WTC11 (cell line): ENCODE measurements at regions not wholly inside any gene's neighbourhood (a gene's known extent, or its start where the extent isn't known, plus 50 kb on each side); places are given as distances from the start of the nearest gene placed in this dataset.

Experiments used
- ATAC-seq: fragments of 200-7000 bp; cut with Tn5 transposase; 2 replicates; pipeline ENCODE4 v1.10.0; 2021; ENCODE audit warnings: mild to moderate bottlenecking, moderate library complexity
- CTCF ChIA-PET: fragments of 300-600 bp; sonication (Branson Sonifier 250); formaldehyde crosslinking; loops from one replicate; lab custom pipeline; 2021; ENCODE audit warnings: antibody characterized with exemption; lab: Charles Lee
- POLR2A ChIA-PET: fragments of 350-600 bp; sonication (Branson Sonifier 250); formaldehyde crosslinking; loops from one replicate; lab custom pipeline; 2021; ENCODE audit warnings: antibody characterized with exemption; lab: Charles Lee
- DNase-seq: peaks from one replicate; pipeline ENCODE4 v3.0.0; 2021; ENCODE audit warnings: low spot score
- H3K27ac Mint-ChIP-seq: 2 replicates; pipeline ENCODE4 v1.8.0; 2021; ENCODE audit warnings: mixed read lengths
- H3K27me3 Mint-ChIP-seq: 2 replicates; pipeline ENCODE4 v1.8.0; 2021; ENCODE audit warnings: low read depth, mild to moderate bottlenecking, moderate library complexity, mixed read lengths
- H3K36me3 Mint-ChIP-seq: 2 replicates; pipeline ENCODE4 v1.8.0; 2021; ENCODE audit warnings: mixed read lengths
- H3K4me1 Mint-ChIP-seq: 2 replicates; pipeline ENCODE4 v1.8.0; 2022; ENCODE audit warnings: mixed read lengths
- H3K4me3 Mint-ChIP-seq: 2 replicates; pipeline ENCODE4 v1.8.0; 2021; ENCODE audit warnings: mild to moderate bottlenecking, moderate library complexity, mixed read lengths
- H3K9me3 Mint-ChIP-seq: 2 replicates; pipeline ENCODE4 v1.8.0; 2021; ENCODE audit warnings: mixed read lengths
- ATF1 ChIP-seq: sonication (generic); formaldehyde crosslinking; IDR thresholded peaks from 2 replicates; pipeline ENCODE4 v1.8.1; 2023; ENCODE audit warnings: mild to moderate bottlenecking, moderate library complexity, missing genetic modification reagents
- CREB1 ChIP-seq: sonication (generic); formaldehyde crosslinking; IDR thresholded peaks from 2 replicates; pipeline ENCODE4 v1.8.0; 2023; ENCODE audit warnings: mild to moderate bottlenecking, missing genetic modification reagents
- EMX1 ChIP-seq: fragments of 250-450 bp; sonication (Bioruptor Pico); IDR thresholded peaks from 2 replicates; pipeline ENCODE4 v1.8.0; 2021; ENCODE audit warnings: mild to moderate bottlenecking
- FOXK1 ChIP-seq: sonication (generic); formaldehyde crosslinking; IDR thresholded peaks from 2 replicates; pipeline ENCODE4 v1.8.0; 2022; ENCODE audit warnings: mild to moderate bottlenecking, moderate library complexity, missing genetic modification reagents
- FOXP1 ChIP-seq: sonication (generic); formaldehyde crosslinking; IDR thresholded peaks from 2 replicates; pipeline ENCODE4 v1.8.0; 2022; ENCODE audit warnings: missing genetic modification reagents, mild to moderate bottlenecking, moderate library complexity, borderline replicate concordance
- GABPB1 ChIP-seq: sonication (generic); formaldehyde crosslinking; IDR thresholded peaks from 2 replicates; pipeline ENCODE4 v1.8.1; 2023; ENCODE audit warnings: mild to moderate bottlenecking, missing genetic modification reagents
- GRHL2 ChIP-seq: fragments of 250-450 bp; sonication (Bioruptor Pico); IDR thresholded peaks from 2 replicates; pipeline ENCODE4 v1.8.0; 2022; ENCODE audit warnings: mild to moderate bottlenecking, moderate library complexity; ENCODE audit not compliant: insufficient replicate concordance, severe bottlenecking
- GTF2I ChIP-seq: fragments of 250-450 bp; sonication (Bioruptor Pico); conservative IDR thresholded peaks from 2 replicates; pipeline ENCODE4 v1.4.0; 2021; ENCODE audit warnings: mild to moderate bottlenecking
- KAT7 ChIP-seq: sonication (generic); formaldehyde crosslinking; IDR thresholded peaks from 2 replicates; pipeline ENCODE4 v1.8.1; 2023; ENCODE audit warnings: missing genetic modification reagents, mild to moderate bottlenecking, borderline replicate concordance
- RELA ChIP-seq: sonication (generic); formaldehyde crosslinking; IDR thresholded peaks from 2 replicates; pipeline ENCODE4 v1.8.1; 2022; ENCODE audit warnings: missing genetic modification reagents, mild to moderate bottlenecking, borderline replicate concordance
- TCF7 ChIP-seq: sonication (generic); formaldehyde crosslinking; IDR thresholded peaks from 2 replicates; pipeline ENCODE4 v1.8.0; 2022; ENCODE audit warnings: mild to moderate bottlenecking, low read depth, missing genetic modification reagents, moderate library complexity
- TEAD4 ChIP-seq: sonication (generic); formaldehyde crosslinking; IDR thresholded peaks from 2 replicates; pipeline ENCODE4 v1.8.0; 2022; ENCODE audit warnings: mild to moderate bottlenecking, missing genetic modification reagents
- ZBTB21 ChIP-seq: sonication (generic); formaldehyde crosslinking; IDR thresholded peaks from 2 replicates; pipeline ENCODE4 v1.8.1; 2023; ENCODE audit warnings: mild to moderate bottlenecking, missing genetic modification reagents, borderline replicate concordance
- ZNF121 ChIP-seq: sonication (generic); formaldehyde crosslinking; IDR thresholded peaks from 2 replicates; pipeline ENCODE4 v1.8.0; 2023; ENCODE audit warnings: missing genetic modification reagents
- ZNF671 ChIP-seq: fragments of 250-450 bp; sonication (Bioruptor Pico); IDR thresholded peaks from 2 replicates; pipeline ENCODE4 v1.8.0; 2021; ENCODE audit warnings: mild to moderate bottlenecking
- TF ChIP-seq, protein P1 (sequence below): fragments of 250-450 bp; sonication (Bioruptor Pico); IDR thresholded peaks from 2 replicates; pipeline ENCODE4 v1.9.0; 2021; ENCODE audit warnings: mild to moderate bottlenecking
- TF ChIP-seq, protein P2 (sequence below): sonication (generic); formaldehyde crosslinking; IDR thresholded peaks from 2 replicates; pipeline ENCODE4 v1.8.1; 2023; ENCODE audit warnings: mild to moderate bottlenecking, missing genetic modification reagents, borderline replicate concordance
- TF ChIP-seq, protein P3 (sequence below): sonication (generic); formaldehyde crosslinking; IDR thresholded peaks from 2 replicates; pipeline ENCODE4 v1.8.1; 2023; ENCODE audit warnings: mild to moderate bottlenecking, missing genetic modification reagents
- TF ChIP-seq, protein P4 (sequence below): sonication (generic); formaldehyde crosslinking; IDR thresholded peaks from 2 replicates; pipeline ENCODE4 v1.8.1; 2022; ENCODE audit warnings: missing genetic modification reagents, borderline replicate concordance
- TF ChIP-seq, protein P5 (sequence below): sonication (generic); formaldehyde crosslinking; conservative IDR thresholded peaks from 2 replicates; pipeline ENCODE4 v1.8.1; 2022; ENCODE audit warnings: mild to moderate bottlenecking, missing genetic modification reagents
- TF ChIP-seq, protein P6 (sequence below): sonication (generic); formaldehyde crosslinking; IDR thresholded peaks from 2 replicates; pipeline ENCODE4 v1.8.1; 2023; ENCODE audit warnings: mild to moderate bottlenecking, moderate library complexity, missing genetic modification reagents

DNA sequence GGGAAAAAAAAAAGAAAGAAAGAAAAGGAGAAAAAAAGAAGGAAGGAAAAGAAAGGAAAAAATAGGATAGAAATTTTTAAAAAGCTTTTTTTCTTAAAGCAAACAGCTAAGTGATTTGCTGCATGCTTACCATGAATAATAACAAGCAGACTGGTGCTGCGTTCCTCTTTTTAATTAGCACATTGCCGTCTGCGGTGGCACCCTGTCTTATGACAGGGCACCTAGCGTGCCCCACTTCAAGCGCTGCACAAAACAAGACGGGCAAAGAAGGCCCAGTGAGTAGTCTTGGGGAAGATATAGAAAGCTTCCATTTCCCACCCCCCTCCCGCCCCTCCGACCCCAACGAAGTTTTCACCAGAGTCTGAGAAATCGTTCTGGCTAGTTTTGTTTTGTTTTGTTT, 513.9 kb downstream of the ZNF608 start:
- DNase-seq, result no peak
- CTCF ChIA-PET, result no interaction called here
- TF ChIP-seq, protein P1, sequence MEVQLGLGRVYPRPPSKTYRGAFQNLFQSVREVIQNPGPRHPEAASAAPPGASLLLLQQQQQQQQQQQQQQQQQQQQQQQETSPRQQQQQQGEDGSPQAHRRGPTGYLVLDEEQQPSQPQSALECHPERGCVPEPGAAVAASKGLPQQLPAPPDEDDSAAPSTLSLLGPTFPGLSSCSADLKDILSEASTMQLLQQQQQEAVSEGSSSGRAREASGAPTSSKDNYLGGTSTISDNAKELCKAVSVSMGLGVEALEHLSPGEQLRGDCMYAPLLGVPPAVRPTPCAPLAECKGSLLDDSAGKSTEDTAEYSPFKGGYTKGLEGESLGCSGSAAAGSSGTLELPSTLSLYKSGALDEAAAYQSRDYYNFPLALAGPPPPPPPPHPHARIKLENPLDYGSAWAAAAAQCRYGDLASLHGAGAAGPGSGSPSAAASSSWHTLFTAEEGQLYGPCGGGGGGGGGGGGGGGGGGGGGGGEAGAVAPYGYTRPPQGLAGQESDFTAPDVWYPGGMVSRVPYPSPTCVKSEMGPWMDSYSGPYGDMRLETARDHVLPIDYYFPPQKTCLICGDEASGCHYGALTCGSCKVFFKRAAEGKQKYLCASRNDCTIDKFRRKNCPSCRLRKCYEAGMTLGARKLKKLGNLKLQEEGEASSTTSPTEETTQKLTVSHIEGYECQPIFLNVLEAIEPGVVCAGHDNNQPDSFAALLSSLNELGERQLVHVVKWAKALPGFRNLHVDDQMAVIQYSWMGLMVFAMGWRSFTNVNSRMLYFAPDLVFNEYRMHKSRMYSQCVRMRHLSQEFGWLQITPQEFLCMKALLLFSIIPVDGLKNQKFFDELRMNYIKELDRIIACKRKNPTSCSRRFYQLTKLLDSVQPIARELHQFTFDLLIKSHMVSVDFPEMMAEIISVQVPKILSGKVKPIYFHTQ, result no peak
- TF ChIP-seq FOXK1, result no peak
- no peak for TF ChIP-seq ZNF121
- no peak for TF ChIP-seq GRHL2 (CRISPR knock-in tag)
- TF ChIP-seq, protein P2, sequence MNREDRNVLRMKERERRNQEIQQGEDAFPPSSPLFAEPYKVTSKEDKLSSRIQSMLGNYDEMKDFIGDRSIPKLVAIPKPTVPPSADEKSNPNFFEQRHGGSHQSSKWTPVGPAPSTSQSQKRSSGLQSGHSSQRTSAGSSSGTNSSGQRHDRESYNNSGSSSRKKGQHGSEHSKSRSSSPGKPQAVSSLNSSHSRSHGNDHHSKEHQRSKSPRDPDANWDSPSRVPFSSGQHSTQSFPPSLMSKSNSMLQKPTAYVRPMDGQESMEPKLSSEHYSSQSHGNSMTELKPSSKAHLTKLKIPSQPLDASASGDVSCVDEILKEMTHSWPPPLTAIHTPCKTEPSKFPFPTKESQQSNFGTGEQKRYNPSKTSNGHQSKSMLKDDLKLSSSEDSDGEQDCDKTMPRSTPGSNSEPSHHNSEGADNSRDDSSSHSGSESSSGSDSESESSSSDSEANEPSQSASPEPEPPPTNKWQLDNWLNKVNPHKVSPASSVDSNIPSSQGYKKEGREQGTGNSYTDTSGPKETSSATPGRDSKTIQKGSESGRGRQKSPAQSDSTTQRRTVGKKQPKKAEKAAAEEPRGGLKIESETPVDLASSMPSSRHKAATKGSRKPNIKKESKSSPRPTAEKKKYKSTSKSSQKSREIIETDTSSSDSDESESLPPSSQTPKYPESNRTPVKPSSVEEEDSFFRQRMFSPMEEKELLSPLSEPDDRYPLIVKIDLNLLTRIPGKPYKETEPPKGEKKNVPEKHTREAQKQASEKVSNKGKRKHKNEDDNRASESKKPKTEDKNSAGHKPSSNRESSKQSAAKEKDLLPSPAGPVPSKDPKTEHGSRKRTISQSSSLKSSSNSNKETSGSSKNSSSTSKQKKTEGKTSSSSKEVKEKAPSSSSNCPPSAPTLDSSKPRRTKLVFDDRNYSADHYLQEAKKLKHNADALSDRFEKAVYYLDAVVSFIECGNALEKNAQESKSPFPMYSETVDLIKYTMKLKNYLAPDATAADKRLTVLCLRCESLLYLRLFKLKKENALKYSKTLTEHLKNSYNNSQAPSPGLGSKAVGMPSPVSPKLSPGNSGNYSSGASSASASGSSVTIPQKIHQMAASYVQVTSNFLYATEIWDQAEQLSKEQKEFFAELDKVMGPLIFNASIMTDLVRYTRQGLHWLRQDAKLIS (CRISPR knock-in tag), result no peak
- no peak for TF ChIP-seq TEAD4 (CRISPR knock-in tag)
- no peak for TF ChIP-seq CREB1 (CRISPR knock-in tag)
- TF ChIP-seq, protein P3, sequence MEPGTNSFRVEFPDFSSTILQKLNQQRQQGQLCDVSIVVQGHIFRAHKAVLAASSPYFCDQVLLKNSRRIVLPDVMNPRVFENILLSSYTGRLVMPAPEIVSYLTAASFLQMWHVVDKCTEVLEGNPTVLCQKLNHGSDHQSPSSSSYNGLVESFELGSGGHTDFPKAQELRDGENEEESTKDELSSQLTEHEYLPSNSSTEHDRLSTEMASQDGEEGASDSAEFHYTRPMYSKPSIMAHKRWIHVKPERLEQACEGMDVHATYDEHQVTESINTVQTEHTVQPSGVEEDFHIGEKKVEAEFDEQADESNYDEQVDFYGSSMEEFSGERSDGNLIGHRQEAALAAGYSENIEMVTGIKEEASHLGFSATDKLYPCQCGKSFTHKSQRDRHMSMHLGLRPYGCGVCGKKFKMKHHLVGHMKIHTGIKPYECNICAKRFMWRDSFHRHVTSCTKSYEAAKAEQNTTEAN (CRISPR knock-in tag), result no peak
- TF ChIP-seq TCF7 (CRISPR knock-in tag), result no peak
- TF ChIP-seq RELA, result no peak
- no peak for TF ChIP-seq GTF2I (CRISPR knock-in tag)
- TF ChIP-seq, all 79 proteins: peak for 0
- Mint-ChIP-seq H3K27ac (0 out of 2 replicates have a peak overlapping the region, but pooled peaks have one; percentile 15), H3K4me1 (peaks cover 76% of the 10 kb centered on the region), H3K36me3 (peaks cover 27% of the 10 kb centered on the region), H3K4me3 (no peak overlapping the region), H3K9me3 (peaks cover 32% of the 10 kb centered on the region), H3K27me3 (peaks cover 5% of the 10 kb centered on the region)
- ATAC-seq, result no peak
- POLR2A ChIA-PET, result no interaction called here

DNA sequence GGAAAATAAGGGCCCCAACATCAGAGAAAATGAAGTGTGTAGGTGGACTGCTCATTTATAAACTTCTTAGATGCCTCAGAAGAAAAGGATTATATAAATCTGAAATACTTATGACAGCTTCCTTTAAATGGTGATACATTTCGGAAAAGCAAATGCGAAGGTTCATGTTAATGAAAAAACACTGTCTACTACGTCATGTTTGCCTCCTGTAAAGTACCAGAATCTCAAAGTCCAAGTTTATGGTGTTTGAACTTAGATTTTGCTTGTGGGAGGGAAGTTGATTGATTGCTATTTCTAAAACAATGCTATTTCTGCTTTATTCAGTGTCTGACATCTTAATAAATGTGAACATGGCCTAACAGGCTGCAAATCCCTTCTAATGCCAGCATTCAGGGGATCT, 514.6 kb downstream of the ZNF608 start:
- Mint-ChIP-seq H3K27ac (no peak overlapping the region), H3K4me1 (peaks cover 69% of the 10 kb centered on the region), H3K36me3 (peaks cover 34% of the 10 kb centered on the region), H3K27me3 (peaks cover 5% of the 10 kb centered on the region), H3K9me3 (peaks cover 39% of the 10 kb centered on the region), H3K4me3 (no peak overlapping the region)
- ATAC-seq (no peak), DNase-seq (no peak)
- ChIA-PET POLR2A (no interaction called here), CTCF (no interaction called here)
- TF ChIP-seq KAT7 (no peak), ATF1 (no peak), GABPB1 (CRISPR knock-in tag) (no peak), FOXP1 (no peak), ZNF671 (CRISPR knock-in tag) (no peak), ZBTB21 (CRISPR knock-in tag) (no peak), EMX1 (no peak), TEAD4 (CRISPR knock-in tag) (no peak)
- TF ChIP-seq, protein P4, sequence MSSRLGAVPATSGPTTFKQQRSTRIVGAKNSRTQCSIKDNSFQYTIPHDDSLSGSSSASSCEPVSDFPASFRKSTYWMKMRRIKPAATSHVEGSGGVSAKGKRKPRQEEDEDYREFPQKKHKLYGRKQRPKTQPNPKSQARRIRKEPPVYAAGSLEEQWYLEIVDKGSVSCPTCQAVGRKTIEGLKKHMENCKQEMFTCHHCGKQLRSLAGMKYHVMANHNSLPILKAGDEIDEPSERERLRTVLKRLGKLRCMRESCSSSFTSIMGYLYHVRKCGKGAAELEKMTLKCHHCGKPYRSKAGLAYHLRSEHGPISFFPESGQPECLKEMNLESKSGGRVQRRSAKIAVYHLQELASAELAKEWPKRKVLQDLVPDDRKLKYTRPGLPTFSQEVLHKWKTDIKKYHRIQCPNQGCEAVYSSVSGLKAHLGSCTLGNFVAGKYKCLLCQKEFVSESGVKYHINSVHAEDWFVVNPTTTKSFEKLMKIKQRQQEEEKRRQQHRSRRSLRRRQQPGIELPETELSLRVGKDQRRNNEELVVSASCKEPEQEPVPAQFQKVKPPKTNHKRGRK, result no peak
- TF ChIP-seq, protein P2 (CRISPR knock-in tag), result no peak
- TF ChIP-seq, protein P5, sequence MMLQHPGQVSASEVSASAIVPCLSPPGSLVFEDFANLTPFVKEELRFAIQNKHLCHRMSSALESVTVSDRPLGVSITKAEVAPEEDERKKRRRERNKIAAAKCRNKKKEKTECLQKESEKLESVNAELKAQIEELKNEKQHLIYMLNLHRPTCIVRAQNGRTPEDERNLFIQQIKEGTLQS (CRISPR knock-in tag), result no peak
- TF ChIP-seq, protein P6, sequence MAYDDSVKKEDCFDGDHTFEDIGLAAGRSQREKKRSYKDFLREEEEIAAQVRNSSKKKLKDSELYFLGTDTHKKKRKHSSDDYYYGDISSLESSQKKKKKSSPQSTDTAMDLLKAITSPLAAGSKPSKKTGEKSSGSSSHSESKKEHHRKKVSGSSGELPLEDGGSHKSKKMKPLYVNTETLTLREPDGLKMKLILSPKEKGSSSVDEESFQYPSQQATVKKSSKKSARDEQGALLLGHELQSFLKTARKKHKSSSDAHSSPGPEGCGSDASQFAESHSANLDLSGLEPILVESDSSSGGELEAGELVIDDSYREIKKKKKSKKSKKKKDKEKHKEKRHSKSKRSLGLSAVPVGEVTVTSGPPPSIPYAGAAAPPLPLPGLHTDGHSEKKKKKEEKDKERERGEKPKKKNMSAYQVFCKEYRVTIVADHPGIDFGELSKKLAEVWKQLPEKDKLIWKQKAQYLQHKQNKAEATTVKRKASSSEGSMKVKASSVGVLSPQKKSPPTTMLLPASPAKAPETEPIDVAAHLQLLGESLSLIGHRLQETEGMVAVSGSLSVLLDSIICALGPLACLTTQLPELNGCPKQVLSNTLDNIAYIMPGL (CRISPR knock-in tag), result no peak
